Caco-2 (cell line): ENCODE measurements at regions not wholly inside any gene's neighbourhood (a gene's known extent, or its start where the extent isn't known, plus 50 kb on each side); places are given as distances from the start of the nearest gene placed in this dataset.
"Not testable (repeated sequence)": the region's sequence is repeated elsewhere in the genome, so short reads cannot be mapped to it uniquely, and the experiment has no call there.

Experiments
- BruUV-seq: library from RNA; stranded (reverse); fragments of 400-500 nt; replicated peaks from 2 replicates; lab custom pipeline; 2021; lab: Mats Ljungman, UMichigan
- CTCF ChIA-PET: fragments of 300-600 bp; sonication (Branson Sonifier 250); formaldehyde crosslinking; loops from one replicate; lab custom pipeline; 2022; ENCODE audit warnings: antibody characterized with exemption; lab: Charles Lee
- POLR2A ChIA-PET: fragments of 300-600 bp; sonication (Branson Sonifier 250); formaldehyde crosslinking; loops from one replicate; lab custom pipeline; 2022; ENCODE audit warnings: antibody characterized with exemption; lab: Charles Lee
- DNase-seq, 2 experiments: peaks; one replicate each; pipeline versions ENCODE4 v3.0.0 to v3.0.0-alpha.2; 2020 to 2022
- H3K27me3 ChIP-seq: replicated peaks from 2 replicates; pipeline ENCODE4 v1.6.0; 2011; ENCODE audit warnings: low read length; ENCODE audit not compliant: control insufficient read depth, insufficient read depth
- H3K36me3 ChIP-seq: 2 replicates; pipeline ENCODE4 v1.5.1; 2011; ENCODE audit warnings: low read length; ENCODE audit not compliant: control insufficient read depth, insufficient read depth
- H3K4me1 ChIP-seq: fragments of 250-450 bp; sonication (Bioruptor Pico); 2 replicates; pipeline ENCODE4 v1.5.1; 2020; ENCODE audit warnings: mild to moderate bottlenecking
- H3K4me3 ChIP-seq: 2 replicates; pipeline ENCODE4 v1.5.1; 2011; ENCODE audit warnings: low read depth, mild to moderate bottlenecking, control low read depth, low read length
- H3K9me3 ChIP-seq: fragments of 250-450 bp; sonication (Bioruptor Pico); 2 replicates; pipeline ENCODE4 v1.5.1; 2020; ENCODE audit warnings: mild to moderate bottlenecking, moderate library complexity
- H3K27ac Mint-ChIP-seq: one replicate; pipeline ENCODE4 v1.8.0; 2022; ENCODE audit warnings: mixed read lengths; ENCODE audit not compliant: unreplicated experiment
- H3K27me3 Mint-ChIP-seq: one replicate; pipeline ENCODE4 v1.8.0; 2022; ENCODE audit warnings: mixed read lengths; ENCODE audit not compliant: insufficient read depth, unreplicated experiment
- H3K36me3 Mint-ChIP-seq: one replicate; pipeline ENCODE4 v1.8.0; 2022; ENCODE audit warnings: mild to moderate bottlenecking, mixed read lengths; ENCODE audit not compliant: insufficient read depth, unreplicated experiment
- H3K4me1 Mint-ChIP-seq: one replicate; pipeline ENCODE4 v1.8.0; 2022; ENCODE audit warnings: low read depth, mixed read lengths; ENCODE audit not compliant: unreplicated experiment
- H3K4me3 Mint-ChIP-seq: one replicate; pipeline ENCODE4 v1.8.0; 2022; ENCODE audit warnings: mild to moderate bottlenecking, moderate library complexity, mixed read lengths; ENCODE audit not compliant: unreplicated experiment
- H3K9me3 Mint-ChIP-seq: one replicate; pipeline ENCODE4 v1.8.0; 2022; ENCODE audit warnings: mixed read lengths; ENCODE audit not compliant: unreplicated experiment
- CTCF ChIP-seq, 2 experiments: fragments of 200-600 bp in 1 of 2; IDR thresholded peaks; 1 replicate in 1 of 2; 2 replicates in 1 of 2; pipeline versions ENCODE4 v1.5.1 to v1.8.0; 2011 to 2022; ENCODE audit warnings: antibody characterized with exemption in 1 of 2, control low read depth in 1 of 2, inconsistent platforms in 1 of 2, low read depth in 1 of 2, low read length in 1 of 2, mild to moderate bottlenecking in 1 of 2, moderate library complexity in 1 of 2; ENCODE audit not compliant: insufficient read depth in 1 of 2, severe bottlenecking in 1 of 2, unreplicated experiment in 1 of 2
- intact Hi-C: fragments of 100-400 bp; cut with micrococcal nuclease; formaldehyde crosslinking; loops from one replicate; pipeline ENCODE4 v1.10.0; 2022; ENCODE audit not compliant: unreplicated experiment

- H3K4me1 Mint-ChIP-seq, BruUV-seq, intact Hi-C loops: not testable (repeated sequence)
Observed at GRCh38 chr3:91442063-91442462, 2334.6 kb downstream of the EPHA3 start.

DNA sequence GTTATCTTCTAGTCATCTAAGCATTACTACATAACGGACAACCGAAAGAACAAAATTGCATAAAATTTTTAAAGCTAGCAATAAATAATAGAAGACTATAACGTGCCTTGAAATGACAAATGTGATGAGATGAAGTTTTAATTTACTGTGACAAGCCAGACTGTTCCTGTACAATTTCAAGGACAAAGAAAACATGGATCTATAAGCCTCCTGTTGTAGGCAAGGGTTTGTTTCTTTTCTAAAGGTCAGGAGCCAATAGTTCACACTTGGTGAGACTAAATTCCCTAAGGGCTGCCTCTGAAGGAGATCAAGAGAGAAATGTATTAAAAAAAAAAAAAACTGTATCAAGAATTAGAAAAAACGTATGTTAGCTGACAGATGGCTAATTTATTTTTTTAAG, 2335.1 kb downstream of the EPHA3 start:
- H3K27me3 ChIP-seq, H3K9me3 Mint-ChIP-seq, CTCF ChIA-PET, H3K4me1 ChIP-seq, intact Hi-C loops, H3K36me3 Mint-ChIP-seq, H3K4me1 Mint-ChIP-seq, DNase-seq, H3K36me3 ChIP-seq, H3K9me3 ChIP-seq, POLR2A ChIA-PET, H3K27ac Mint-ChIP-seq, BruUV-seq, H3K27me3 Mint-ChIP-seq, H3K4me3 Mint-ChIP-seq, H3K4me3 ChIP-seq: not testable (repeated sequence)

More at GRCh38 chr3:91442063-91442462, 2334.6 kb downstream of the EPHA3 start:
- H3K27me3 ChIP-seq, H3K9me3 Mint-ChIP-seq, H3K4me3 ChIP-seq, CTCF ChIA-PET, H3K36me3 Mint-ChIP-seq, DNase-seq, H3K9me3 ChIP-seq, H3K27me3 Mint-ChIP-seq, H3K4me1 ChIP-seq, H3K36me3 ChIP-seq, POLR2A ChIA-PET, H3K4me3 Mint-ChIP-seq, H3K27ac Mint-ChIP-seq: not testable (repeated sequence)
- peak in 1 of 2 experiments; percentile 39 for TF ChIP-seq CTCF (IDR thresholded peaks at IDR 0.05; ENCODE audit: insufficient read depth in 1 of 2, low read depth in 1 of 2, low read length in 1 of 2, severe bottlenecking in 1 of 2, unreplicated experiment in 1 of 2)

DNA sequence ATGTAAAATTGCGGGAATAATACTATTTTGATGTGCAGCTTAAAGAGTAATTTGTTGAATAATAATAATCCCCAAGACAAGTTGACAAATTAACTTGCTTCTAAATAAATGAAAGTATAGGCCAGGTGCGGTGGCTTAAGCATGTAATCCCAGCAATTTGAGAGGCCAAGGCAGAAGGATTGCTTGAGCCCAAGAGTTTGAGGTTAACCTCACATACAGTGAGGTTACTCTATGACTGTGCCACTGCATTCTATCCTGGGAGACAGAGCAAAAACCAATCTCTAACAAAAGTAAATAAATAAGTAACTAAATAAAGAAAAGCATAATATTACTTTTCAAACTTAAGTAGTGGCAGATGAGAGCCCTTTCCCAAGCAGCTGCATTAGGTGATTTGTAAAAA, 2341.0 kb downstream of the EPHA3 start:
- POLR2A ChIA-PET, H3K27me3 Mint-ChIP-seq, H3K9me3 ChIP-seq, H3K36me3 ChIP-seq, H3K27me3 ChIP-seq, H3K36me3 Mint-ChIP-seq, H3K4me1 ChIP-seq, H3K4me1 Mint-ChIP-seq, H3K4me3 ChIP-seq, BruUV-seq, CTCF ChIA-PET, H3K27ac Mint-ChIP-seq, H3K4me3 Mint-ChIP-seq, H3K9me3 Mint-ChIP-seq, intact Hi-C loops, DNase-seq: not testable (repeated sequence)

DNA sequence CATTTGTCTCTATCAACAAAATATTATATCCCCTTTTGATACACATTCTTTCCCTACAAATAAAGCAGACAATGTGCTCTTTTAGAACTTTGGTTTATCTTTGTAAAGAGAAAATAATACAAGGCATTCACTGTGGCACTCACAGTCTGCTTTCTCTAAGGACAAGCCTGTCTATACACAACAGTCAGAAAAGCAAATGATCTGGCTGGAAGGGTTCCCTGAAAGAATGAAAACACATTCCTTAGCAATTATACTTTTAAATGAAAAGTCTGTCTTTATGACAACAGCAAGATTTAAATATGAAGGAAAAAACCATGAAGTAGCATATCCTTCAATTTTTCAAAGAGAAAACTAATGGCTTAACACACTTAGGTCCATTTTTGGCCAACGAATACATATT, 2359.1 kb downstream of the EPHA3 start:
- H3K27me3 ChIP-seq, H3K4me1 ChIP-seq, H3K4me3 Mint-ChIP-seq: not testable (repeated sequence)

DNA sequence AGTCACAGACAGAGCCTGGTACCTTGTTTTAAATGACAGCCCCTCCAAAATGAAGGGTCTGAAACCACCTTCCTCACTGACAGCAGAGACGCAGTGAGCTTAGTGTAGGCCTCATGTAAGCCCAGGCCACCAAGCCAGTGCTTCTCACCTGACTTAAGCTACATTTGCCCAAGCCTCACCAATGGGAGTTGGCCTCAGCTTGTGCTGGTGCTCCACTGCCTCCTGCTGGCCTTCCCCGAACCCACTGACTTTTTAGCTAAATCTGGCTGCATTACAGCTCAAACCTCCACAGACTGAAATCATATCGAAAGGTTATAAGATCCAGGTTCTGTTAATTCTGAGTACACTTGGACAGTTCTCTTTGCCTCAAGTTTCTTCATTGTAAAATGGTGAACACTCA, 2361.8 kb downstream of the EPHA3 start:
- H3K36me3 ChIP-seq, H3K9me3 Mint-ChIP-seq, H3K27me3 ChIP-seq, intact Hi-C loops, H3K4me1 Mint-ChIP-seq, H3K4me1 ChIP-seq, H3K4me3 Mint-ChIP-seq, H3K9me3 ChIP-seq, H3K27me3 Mint-ChIP-seq, CTCF ChIA-PET, DNase-seq, H3K4me3 ChIP-seq, BruUV-seq, POLR2A ChIA-PET, H3K36me3 Mint-ChIP-seq, H3K27ac Mint-ChIP-seq: not testable (repeated sequence)

More for the DNA sequence above, 2359.1 kb downstream of the EPHA3 start:
- DNase-seq, POLR2A ChIA-PET, intact Hi-C loops, H3K4me3 ChIP-seq, H3K4me1 Mint-ChIP-seq, H3K9me3 Mint-ChIP-seq, BruUV-seq, H3K36me3 ChIP-seq, CTCF ChIA-PET, H3K27ac Mint-ChIP-seq, H3K36me3 Mint-ChIP-seq, H3K27me3 Mint-ChIP-seq, H3K9me3 ChIP-seq: not testable (repeated sequence)
